ENCODE measurements at regions not wholly inside any gene's neighbourhood (a gene's known extent, or its start where the extent isn't known, plus 50 kb on each side); places are given as distances from the start of the nearest gene placed in this dataset.

DNA sequence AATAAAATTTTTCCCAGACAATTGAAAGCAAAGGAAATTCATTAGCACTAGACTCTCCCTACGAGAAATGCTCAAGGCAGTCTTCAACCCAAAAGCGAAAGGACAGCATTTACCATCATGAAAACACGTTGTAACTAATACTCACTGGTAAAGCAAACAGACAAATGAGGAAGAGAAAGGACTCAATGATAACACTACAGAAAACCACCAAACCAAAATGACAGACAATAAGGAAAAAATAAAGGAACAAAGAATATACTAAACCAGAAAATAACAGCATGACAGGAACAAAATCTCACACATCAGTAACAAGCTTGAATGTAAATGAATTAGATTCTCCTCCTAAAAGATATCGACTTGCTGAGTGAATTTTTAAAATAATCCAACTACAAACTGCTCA lies 190.7 kb downstream of the NOL4 start:
- 85% methylated on average over 3 of the region's 4 CpGs for whole genome bisulfite sequencing
- Histone ChIP-seq H3K27me3 (ENCODE audit: control insufficient read depth in 1 of 2, insufficient read depth in 1 of 2, low read length in 2 of 2) (no peaks in the 10 kb centered on the region), H2AK5ac (ENCODE audit: low read length, severe bottlenecking) (no peak overlapping the region), H3K14ac (ENCODE audit: low read length in 2 of 2) (no peak overlapping the region), H4K8ac (ENCODE audit: low read length) (no peak overlapping the region), H2BK12ac (ENCODE audit: low read length in 2 of 2) (no peak overlapping the region), H4K91ac (ENCODE audit: low read length) (no peak overlapping the region), H2AFZ (ENCODE audit: low read depth, low read length) (no peak overlapping the region), H3K36me3 (ENCODE audit: control insufficient read depth in 1 of 2, insufficient read depth in 2 of 2, low read depth in 1 of 2, low read length in 2 of 2) (no peaks in the 10 kb centered on the region), H3K4me1 (ENCODE audit: control insufficient read depth, insufficient read depth, low read depth, low read length) (no peaks in the 10 kb centered on the region), H3K18ac (ENCODE audit: low read depth in 1 of 2, low read length in 2 of 2) (no peak overlapping the region), H2BK5ac (ENCODE audit: low read depth, low read length, poor library complexity, severe bottlenecking) (no peak overlapping the region), H3K4me3 (ENCODE audit: insufficient read depth in 1 of 2, low read depth in 1 of 2, low read length in 2 of 2) (no peak overlapping the region), H3K4ac (ENCODE audit: low read depth in 1 of 2, low read length in 2 of 2) (no peak overlapping the region), H3K4me2 (ENCODE audit: low read length, poor library complexity, severe bottlenecking) (no peak overlapping the region), H3K79me1 (replicated peaks; ENCODE audit: low read length, poor library complexity, severe bottlenecking) (no peaks in the 10 kb centered on the region), H3K23ac (ENCODE audit: low read length in 2 of 2) (no peak overlapping the region), H3K27ac (ENCODE audit: low read length, poor library complexity, severe bottlenecking) (no peak overlapping the region), H3K9ac (ENCODE audit: low read length) (no peak overlapping the region), H2BK120ac (ENCODE audit: low read depth, low read length) (no peak overlapping the region), H2BK15ac (ENCODE audit: low read depth, poor library complexity, severe bottlenecking) (no peak overlapping the region), H3K9me3 (ENCODE audit: control insufficient read depth, low read length) (peaks cover 21% of the 10 kb centered on the region)
- DNase-seq, result no peak

- no peak overlapping the region for H3K14ac ChIP-seq (ENCODE audit: low read length in 2 of 2)
These were observed 192.9 kb downstream of the NOL4 start for GRCh38 chr18:34031810-34032209.

DNA sequence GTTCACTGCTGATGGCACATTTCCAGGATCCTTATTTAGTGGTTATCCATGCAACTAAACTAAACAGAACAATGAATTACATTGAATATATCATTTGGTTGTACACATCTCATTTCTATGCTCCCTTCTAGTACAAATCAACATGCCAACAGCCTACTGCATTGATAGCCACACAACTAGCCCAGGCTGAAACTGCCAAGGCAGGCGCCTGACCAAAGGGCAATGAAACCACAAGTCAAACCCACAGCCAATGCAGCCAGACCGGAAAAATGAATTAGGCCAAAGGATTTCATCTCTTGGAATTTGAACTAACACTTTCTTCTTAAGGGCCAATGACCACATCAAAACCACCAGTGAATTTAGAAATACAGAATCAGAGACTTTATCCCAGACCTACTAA lies 196.4 kb downstream of the NOL4 start:
- Histone ChIP-seq H3K4ac (ENCODE audit: low read depth in 1 of 2, low read length in 2 of 2) (no peak overlapping the region), H3K9ac (ENCODE audit: low read length) (no peak overlapping the region)

More at GRCh38 chr18:34031810-34032209, 192.9 kb downstream of the NOL4 start:
- no peak overlapping the region for H3K4me3 ChIP-seq (ENCODE audit: insufficient read depth in 1 of 2, low read depth in 1 of 2, low read length in 2 of 2)
- no peaks in the 10 kb centered on the region for H3K79me1 ChIP-seq (replicated peaks; ENCODE audit: low read length, poor library complexity, severe bottlenecking)
- peaks cover 21% of the 10 kb centered on the region for H3K9me3 ChIP-seq (ENCODE audit: control insufficient read depth, low read length)
- no peak overlapping the region for H2BK120ac ChIP-seq (ENCODE audit: low read depth, low read length)
- H2AK5ac ChIP-seq (ENCODE audit: low read length, severe bottlenecking), result no peak overlapping the region
- no peak overlapping the region for H3K23ac ChIP-seq (ENCODE audit: low read length in 2 of 2)
- H3K18ac ChIP-seq (ENCODE audit: low read depth in 1 of 2, low read length in 2 of 2), result no peak overlapping the region
- H3K4me1 ChIP-seq (ENCODE audit: control insufficient read depth, insufficient read depth, low read depth, low read length), result no peaks in the 10 kb centered on the region
- no peaks in the 10 kb centered on the region for H3K27me3 ChIP-seq (ENCODE audit: control insufficient read depth in 1 of 2, insufficient read depth in 1 of 2, low read length in 2 of 2)
- no peak overlapping the region for H3K27ac ChIP-seq (ENCODE audit: low read length, poor library complexity, severe bottlenecking)
- no peak overlapping the region for H2AFZ ChIP-seq (ENCODE audit: low read depth, low read length)
- H4K91ac ChIP-seq (ENCODE audit: low read length), result no peak overlapping the region
- no peak overlapping the region for H3K4ac ChIP-seq (ENCODE audit: low read depth in 1 of 2, low read length in 2 of 2)
- H2BK12ac ChIP-seq (ENCODE audit: low read length in 2 of 2), result no peak overlapping the region
- no peak overlapping the region for H2BK5ac ChIP-seq (ENCODE audit: low read depth, low read length, poor library complexity, severe bottlenecking)
- no peak overlapping the region for H3K4me2 ChIP-seq (ENCODE audit: low read length, poor library complexity, severe bottlenecking)
- H2BK15ac ChIP-seq (ENCODE audit: low read depth, poor library complexity, severe bottlenecking), result no peak overlapping the region
- no peak overlapping the region for H4K8ac ChIP-seq (ENCODE audit: low read length)
- H3K9ac ChIP-seq (ENCODE audit: low read length), result no peak overlapping the region
- no peaks in the 10 kb centered on the region for H3K36me3 ChIP-seq (ENCODE audit: control insufficient read depth in 1 of 2, insufficient read depth in 2 of 2, low read depth in 1 of 2, low read length in 2 of 2)
- 63% methylated on average over 3 of the region's 3 CpGs for WGBS
- DNase-seq, result no peak

GRCh38 chr18:34025191-34025801 lies 199.4 kb downstream of the NOL4 start:
- Histone ChIP-seq H3K27ac (ENCODE audit: low read length, poor library complexity, severe bottlenecking) (no peak overlapping the region), H3K18ac (ENCODE audit: low read depth in 1 of 2, low read length in 2 of 2) (no peak overlapping the region), H2AK5ac (ENCODE audit: low read length, severe bottlenecking) (no peak overlapping the region), H3K4me3 (ENCODE audit: insufficient read depth in 1 of 2, low read depth in 1 of 2, low read length in 2 of 2) (no peak overlapping the region), H3K9me3 (ENCODE audit: control insufficient read depth, low read length) (no peaks in the 10 kb centered on the region), H3K79me1 (replicated peaks; ENCODE audit: low read length, poor library complexity, severe bottlenecking) (no peaks in the 10 kb centered on the region), H2AFZ (ENCODE audit: low read depth, low read length) (no peak overlapping the region), H2BK5ac (ENCODE audit: low read depth, low read length, poor library complexity, severe bottlenecking) (no peak overlapping the region), H2BK15ac (ENCODE audit: low read depth, poor library complexity, severe bottlenecking) (no peak overlapping the region), H2BK12ac (ENCODE audit: low read length in 2 of 2) (no peak overlapping the region), H3K4ac (ENCODE audit: low read depth in 1 of 2, low read length in 2 of 2) (no peak overlapping the region), H3K4me1 (ENCODE audit: control insufficient read depth, insufficient read depth, low read depth, low read length) (peaks cover 2% of the 10 kb centered on the region), H3K36me3 (ENCODE audit: control insufficient read depth in 1 of 2, insufficient read depth in 2 of 2, low read depth in 1 of 2, low read length in 2 of 2) (no peaks in the 10 kb centered on the region), H2BK120ac (ENCODE audit: low read depth, low read length) (no peak overlapping the region), H4K8ac (ENCODE audit: low read length) (no peak overlapping the region), H3K14ac (ENCODE audit: low read length in 2 of 2) (no peak overlapping the region), H4K91ac (ENCODE audit: low read length) (no peak overlapping the region), H3K27me3 (ENCODE audit: control insufficient read depth in 1 of 2, insufficient read depth in 1 of 2, low read length in 2 of 2) (no peaks in the 10 kb centered on the region), H3K9ac (ENCODE audit: low read length) (no peak overlapping the region), H3K4me2 (ENCODE audit: low read length, poor library complexity, severe bottlenecking) (no peak overlapping the region), H3K23ac (ENCODE audit: low read length in 2 of 2) (no peak overlapping the region)
- no CpG with 5 or more reads among the region's 1 CpG for WGBS
- no peak for DNase-seq

More for the DNA sequence above, 196.4 kb downstream of the NOL4 start:
- Histone ChIP-seq H3K23ac (ENCODE audit: low read length in 2 of 2) (no peak overlapping the region), H2BK5ac (ENCODE audit: low read depth, low read length, poor library complexity, severe bottlenecking) (no peak overlapping the region), H3K4me2 (ENCODE audit: low read length, poor library complexity, severe bottlenecking) (no peak overlapping the region), H3K79me1 (replicated peaks; ENCODE audit: low read length, poor library complexity, severe bottlenecking) (no peaks in the 10 kb centered on the region), H3K4me3 (ENCODE audit: insufficient read depth in 1 of 2, low read depth in 1 of 2, low read length in 2 of 2) (no peak overlapping the region), H2BK120ac (ENCODE audit: low read depth, low read length) (no peak overlapping the region), H3K4me1 (ENCODE audit: control insufficient read depth, insufficient read depth, low read depth, low read length) (peaks cover 1% of the 10 kb centered on the region), H2BK12ac (ENCODE audit: low read length in 2 of 2) (no peak overlapping the region), H3K27ac (ENCODE audit: low read length, poor library complexity, severe bottlenecking) (no peak overlapping the region), H2BK15ac (ENCODE audit: low read depth, poor library complexity, severe bottlenecking) (no peak overlapping the region), H4K91ac (ENCODE audit: low read length) (no peak overlapping the region), H2AFZ (ENCODE audit: low read depth, low read length) (no peak overlapping the region), H3K18ac (ENCODE audit: low read depth in 1 of 2, low read length in 2 of 2) (no peak overlapping the region), H3K9me3 (ENCODE audit: control insufficient read depth, low read length) (peaks cover 10% of the 10 kb centered on the region), H2AK5ac (ENCODE audit: low read length, severe bottlenecking) (no peak overlapping the region), H3K27me3 (ENCODE audit: control insufficient read depth in 1 of 2, insufficient read depth in 1 of 2, low read length in 2 of 2) (no peaks in the 10 kb centered on the region), H3K14ac (ENCODE audit: low read length in 2 of 2) (no peak overlapping the region), H3K36me3 (ENCODE audit: control insufficient read depth in 1 of 2, insufficient read depth in 2 of 2, low read depth in 1 of 2, low read length in 2 of 2) (no peaks in the 10 kb centered on the region), H4K8ac (ENCODE audit: low read length) (no peak overlapping the region)
- WGBS, result 94% methylated on average over 2 of the region's 2 CpGs
- DNase-seq, result no peak

Data from mesenchymal stem cell (in vitro differentiated cells and primary cell).